Dermis blood vessel endothelial cell (primary cell): ENCODE measurements at regions not wholly inside any gene's neighbourhood (a gene's known extent, or its start where the extent isn't known, plus 50 kb on each side); places are given as distances from the start of the nearest gene placed in this dataset.

Experiments used
- DNase-seq: peaks from one replicate; pipeline ENCODE4 v3.0.0; 2010

GRCh38 chr2:12061286-12062052, 315.0 kb downstream of the LPIN1 start:
- DNase-seq, result no peak

GRCh38 chr2:12062053-12062395, 315.6 kb downstream of the LPIN1 start:
- DNase-seq, result no peak

GRCh38 chr2:12063210-12063609, 316.8 kb downstream of the LPIN1 start:
- no peak for DNase-seq

- DNase-seq, result no peak
These were observed 317.7 kb downstream of the LPIN1 start for GRCh38 chr2:12064153-12064552.

GRCh38 chr2:12066116-12066515, 319.7 kb downstream of the LPIN1 start:
- DNase-seq, result no peak

GRCh38 chr2:12066986-12067385, 320.6 kb downstream of the LPIN1 start:
- no peak for DNase-seq

GRCh38 chr2:12068796-12069538, 322.5 kb downstream of the LPIN1 start:
- DNase-seq, result no peak

GRCh38 chr2:12070153-12070552, 323.7 kb downstream of the LPIN1 start:
- DNase-seq, result peak; percentile 21

GRCh38 chr2:12070581-12070980, 324.1 kb downstream of the LPIN1 start:
- DNase-seq, result no peak

- no peak for DNase-seq
These were observed 324.9 kb downstream of the LPIN1 start for GRCh38 chr2:12071318-12071717.

- no peak for DNase-seq
These were observed 326.9 kb downstream of the LPIN1 start for GRCh38 chr2:12073217-12073852.

GRCh38 chr2:12074126-12074844, 327.9 kb downstream of the LPIN1 start:
- no peak for DNase-seq

- no peak for DNase-seq
These were observed 328.4 kb downstream of the LPIN1 start for GRCh38 chr2:12074845-12075217.

- no peak for DNase-seq
These were observed 329.2 kb downstream of the LPIN1 start for GRCh38 chr2:12075603-12076002.

- no peak for DNase-seq
These were observed 330.4 kb downstream of the LPIN1 start for GRCh38 chr2:12076810-12077209.

GRCh38 chr2:12080360-12080759, 333.9 kb downstream of the LPIN1 start:
- DNase-seq, result no peak

GRCh38 chr2:12081481-12082210, 335.2 kb downstream of the LPIN1 start:
- no peak for DNase-seq

- DNase-seq, result no peak
These were observed 336.7 kb downstream of the LPIN1 start for GRCh38 chr2:12083081-12083581.

GRCh38 chr2:12083713-12084419, 337.4 kb downstream of the LPIN1 start:
- no peak for DNase-seq

- no peak for DNase-seq
These were observed 340.7 kb downstream of the LPIN1 start for GRCh38 chr2:12087175-12087574.

- no peak for DNase-seq
These were observed 341.4 kb downstream of the LPIN1 start for GRCh38 chr2:12087671-12088380.
